ENCODE measurements at regions not wholly inside any gene's neighbourhood (a gene's known extent, or its start where the extent isn't known, plus 50 kb on each side); places are given as distances from the start of the nearest gene placed in this dataset.
A peak's percentile ranks its signal among the peaks of the same experiment; 100 is the strongest.

DNA sequence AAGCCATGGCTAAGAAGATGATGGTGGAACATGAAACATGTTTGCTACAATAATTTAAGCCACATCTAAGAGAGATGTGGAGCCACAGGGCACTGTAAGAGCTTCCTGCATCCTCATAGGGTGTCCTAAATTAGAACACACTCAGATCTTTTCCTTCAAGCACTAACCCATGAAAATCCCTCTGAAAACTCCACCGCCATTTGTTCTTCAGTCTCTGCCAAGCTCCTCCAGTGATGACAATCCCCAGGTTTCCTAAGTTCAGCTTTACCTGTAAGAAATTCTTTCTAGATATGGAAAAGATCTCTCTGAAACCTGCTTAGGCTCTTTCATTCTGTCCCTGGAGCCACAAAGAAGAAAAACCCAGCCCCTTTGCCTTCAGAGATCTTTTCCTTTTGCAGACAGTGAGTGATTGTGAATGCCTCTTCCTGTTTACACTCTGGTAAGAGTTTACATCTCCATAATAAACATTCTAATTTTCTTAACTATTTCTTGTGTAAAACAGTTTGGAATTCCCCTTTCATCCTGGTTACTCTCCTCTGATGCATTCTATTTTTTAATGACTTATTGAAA, 907.2 kb downstream of the VRK1 start:
- no peak for DNase-seq

DNA sequence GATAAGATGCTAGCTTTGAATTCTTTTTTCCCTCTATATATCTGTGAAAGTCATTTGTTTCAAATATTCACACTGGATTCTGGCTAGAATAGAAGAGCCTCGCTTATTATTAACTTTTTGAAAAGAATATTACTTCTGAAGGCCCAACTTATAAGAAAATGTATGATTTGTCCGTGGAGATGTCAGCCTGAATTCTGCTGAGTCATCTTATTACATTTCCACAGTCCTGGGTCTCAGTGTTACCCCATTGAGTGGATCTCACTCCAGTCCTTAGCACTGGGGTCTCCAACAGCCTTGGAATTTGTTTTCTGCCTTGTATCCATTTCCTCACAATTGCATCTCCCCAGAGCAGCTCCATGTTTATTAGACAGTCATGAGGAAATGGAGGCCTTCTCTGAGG, 907.9 kb downstream of the VRK1 start:
- no peak for DNase-seq

DNA sequence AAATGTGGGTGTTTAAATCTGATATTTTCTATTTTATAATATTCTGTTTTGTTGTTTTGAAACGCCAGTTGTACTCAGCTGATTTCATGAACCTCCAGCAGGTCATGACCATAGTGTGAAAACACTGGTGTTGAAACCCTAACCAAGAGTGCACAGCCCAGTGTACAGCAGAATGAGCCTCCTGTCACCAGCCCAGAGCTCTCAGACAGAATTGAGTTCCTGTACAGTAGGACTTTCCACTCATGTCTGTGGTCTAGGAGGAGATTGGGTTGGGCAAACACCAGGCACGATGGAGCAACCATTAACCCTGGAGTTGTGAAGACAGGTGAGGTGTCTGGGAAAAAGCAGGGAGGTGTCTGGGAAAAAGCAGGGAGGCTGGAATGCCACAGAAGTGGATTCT, 908.8 kb downstream of the VRK1 start:
- DNase-seq: no peak

DNA sequence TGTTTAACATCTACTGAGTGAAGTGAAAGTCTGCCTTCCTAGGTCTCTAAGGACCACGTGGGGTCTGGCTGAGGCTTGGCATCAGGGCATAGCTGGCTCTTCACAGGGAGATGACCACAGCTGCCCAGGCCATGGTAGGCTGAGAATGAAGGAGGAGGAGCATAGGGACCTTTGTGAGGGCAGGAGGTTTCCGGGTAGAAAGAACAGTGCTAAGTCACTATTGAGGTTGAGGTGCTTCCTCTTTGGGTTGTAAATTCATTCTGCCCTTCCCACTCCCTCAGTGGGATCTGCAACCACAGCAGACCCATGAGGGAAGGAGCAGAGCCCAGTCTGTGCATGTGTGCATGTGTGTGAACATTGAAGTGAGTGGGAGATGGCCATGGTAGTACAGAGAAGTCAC, 909.6 kb downstream of the VRK1 start:
- no peak for DNase-seq

DNA sequence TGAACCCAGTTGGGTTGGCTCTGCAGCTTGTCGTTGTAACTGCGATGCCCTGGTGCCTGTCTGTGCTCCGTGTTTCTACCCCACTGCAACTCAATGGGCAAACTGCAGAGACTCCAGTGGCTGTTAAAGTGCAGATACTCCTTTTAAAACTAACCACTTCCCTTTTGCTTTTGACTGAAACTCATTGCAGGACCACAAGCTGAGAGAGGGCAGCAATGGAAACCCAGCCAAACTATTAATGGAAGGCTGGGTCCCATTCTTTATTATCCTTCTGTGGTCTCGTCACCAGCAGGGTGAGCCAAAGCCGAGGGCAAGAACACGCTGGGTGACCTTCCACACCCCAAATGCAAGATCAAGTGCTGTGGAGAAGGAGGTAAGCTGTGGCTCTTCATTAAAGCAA, 910.4 kb downstream of the VRK1 start:
- no peak for DNase-seq

DNA sequence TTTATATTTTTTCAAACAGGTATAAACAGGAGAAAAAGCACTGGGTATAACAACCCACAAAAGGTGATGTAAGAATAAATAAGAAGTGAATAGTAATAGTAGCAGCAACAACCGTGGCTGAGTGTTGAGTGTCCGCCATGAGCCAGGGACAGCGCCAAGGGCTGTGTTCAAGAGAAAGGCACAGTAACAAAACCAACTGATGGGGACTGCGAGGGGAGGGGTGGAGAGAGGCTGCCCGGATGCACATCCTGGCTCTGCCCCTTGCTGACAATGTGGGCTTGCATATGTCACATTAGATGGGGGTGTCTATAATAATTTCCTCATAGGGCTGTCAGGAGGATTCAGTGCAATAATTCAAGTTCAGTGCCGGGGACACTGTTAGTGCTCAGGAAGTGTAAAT, 912.4 kb downstream of the VRK1 start:
- no peak for DNase-seq

DNA sequence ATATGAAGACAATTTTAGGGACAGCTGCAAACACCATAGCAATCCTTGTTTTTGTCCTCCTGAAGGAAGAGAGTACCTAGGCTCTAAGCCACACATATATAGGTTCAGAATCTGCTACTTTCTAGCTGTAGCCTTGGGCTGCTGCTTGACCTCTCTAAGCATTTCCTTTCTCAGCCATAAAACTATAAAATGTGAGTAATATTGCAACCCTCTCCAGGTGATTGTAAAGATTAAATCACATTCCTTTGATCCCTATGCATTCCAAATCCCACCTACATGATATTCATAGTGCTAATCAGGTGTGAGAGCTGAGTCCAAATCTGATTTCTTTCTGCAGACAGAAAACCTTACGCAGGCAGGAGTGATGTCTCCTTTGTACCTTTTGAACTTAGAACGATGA, 913.5 kb downstream of the VRK1 start:
- DNase-seq: no peak

DNA sequence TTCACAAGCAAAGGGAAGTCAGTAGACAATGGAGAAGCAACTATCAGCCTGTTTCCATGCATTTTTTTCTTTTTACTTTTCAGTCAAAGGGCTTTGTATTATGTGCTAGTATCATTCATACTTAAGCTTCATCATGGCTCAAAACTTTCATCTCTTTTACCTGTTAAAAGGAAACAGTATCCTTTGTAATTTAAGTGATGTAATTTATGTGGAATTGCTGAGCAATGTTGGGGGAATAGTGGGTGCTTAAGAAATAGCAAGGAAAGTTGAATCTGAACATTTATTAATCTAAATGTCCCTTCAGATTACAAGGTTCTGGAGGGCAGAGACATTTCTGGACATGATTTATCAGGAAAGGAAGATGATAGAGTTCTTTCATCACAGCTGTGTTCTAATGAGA, 915.3 kb downstream of the VRK1 start:
- no peak for DNase-seq

DNA sequence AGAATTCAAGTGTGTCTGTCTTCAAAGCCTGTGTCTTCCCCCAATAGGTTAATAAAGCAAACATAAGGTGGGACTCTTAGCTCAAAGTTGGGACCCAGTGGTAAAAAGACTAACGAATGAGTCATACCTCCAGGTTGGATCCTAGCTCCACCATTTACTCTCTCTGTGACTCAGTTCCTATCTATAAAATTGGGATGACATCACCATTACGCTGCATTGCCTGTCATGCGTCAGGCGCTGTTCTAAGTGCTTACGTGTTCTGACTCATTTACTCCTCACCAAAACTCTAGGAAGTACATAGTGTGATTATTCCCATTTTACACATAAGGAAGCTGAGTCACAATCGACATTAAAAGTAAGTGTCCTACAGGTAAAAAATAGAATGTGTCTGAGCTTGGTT, 915.8 kb downstream of the VRK1 start:
- DNase-seq: peak; percentile 25

DNA sequence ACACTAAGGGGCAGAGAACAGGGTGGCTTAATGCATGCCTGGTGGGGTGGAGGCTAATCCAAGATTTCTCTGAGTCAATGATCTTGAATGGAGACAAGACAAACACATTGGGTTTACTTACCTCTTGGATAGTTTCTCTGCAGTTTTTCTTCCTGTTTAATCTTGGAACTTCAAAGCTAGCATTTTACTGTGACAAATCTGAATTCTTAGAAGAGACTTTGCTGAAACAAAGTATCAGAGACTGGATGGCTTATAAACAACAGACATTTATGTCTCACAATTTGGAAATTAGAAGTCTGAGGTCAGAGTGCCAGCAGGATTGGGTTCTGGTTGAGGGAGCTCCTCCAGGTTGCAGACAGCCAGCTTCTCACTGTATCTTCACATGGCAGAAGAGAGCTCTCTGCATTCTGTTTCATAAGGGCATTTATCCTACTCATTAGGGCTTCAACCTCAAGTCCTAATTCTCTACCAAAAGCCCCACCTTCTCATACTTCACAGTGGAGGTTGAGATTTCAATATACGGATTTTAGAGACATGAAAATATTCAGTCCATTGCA, 921.8 kb downstream of the VRK1 start:
- no peak for DNase-seq

DNA sequence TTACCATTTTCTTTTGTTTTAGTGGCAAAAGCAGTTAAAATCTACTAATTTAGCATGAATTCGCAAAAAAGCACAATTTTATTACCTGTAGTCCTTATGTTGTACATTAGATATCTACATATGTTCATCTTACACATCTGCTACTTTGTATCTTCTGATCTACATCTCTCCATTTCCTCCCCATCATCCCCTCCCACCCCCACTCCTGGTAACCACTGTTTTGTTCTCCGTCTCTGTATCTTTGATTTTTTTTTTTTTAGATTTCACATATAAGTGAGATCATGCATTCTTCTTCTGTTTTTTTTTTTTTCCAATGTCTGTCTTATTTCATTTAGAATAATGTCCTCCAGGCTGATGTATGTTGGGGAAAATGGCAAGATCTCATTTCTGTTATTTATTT, 922.7 kb downstream of the VRK1 start:
- peak; percentile 33 for DNase-seq

DNA sequence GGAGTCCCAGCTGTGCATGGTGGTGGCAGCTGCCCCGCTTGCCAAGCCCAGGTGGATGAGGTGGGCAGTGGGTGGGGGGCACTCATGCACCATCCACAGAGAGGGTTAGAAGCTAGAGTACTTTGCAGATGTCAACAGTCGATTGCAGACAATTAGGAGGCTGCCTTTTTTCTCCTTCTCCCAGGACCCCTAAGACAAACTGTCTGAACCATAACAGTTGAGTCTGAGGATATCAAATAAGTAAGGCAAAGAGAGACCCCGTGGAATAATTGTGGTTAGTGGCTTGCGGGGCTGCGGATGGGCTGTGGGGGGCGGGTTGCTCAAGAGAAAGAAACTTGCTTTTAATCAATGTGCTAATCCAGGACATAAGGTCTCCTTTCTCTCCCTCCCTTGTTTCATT, 926.2 kb downstream of the VRK1 start:
- no peak for DNase-seq

DNA sequence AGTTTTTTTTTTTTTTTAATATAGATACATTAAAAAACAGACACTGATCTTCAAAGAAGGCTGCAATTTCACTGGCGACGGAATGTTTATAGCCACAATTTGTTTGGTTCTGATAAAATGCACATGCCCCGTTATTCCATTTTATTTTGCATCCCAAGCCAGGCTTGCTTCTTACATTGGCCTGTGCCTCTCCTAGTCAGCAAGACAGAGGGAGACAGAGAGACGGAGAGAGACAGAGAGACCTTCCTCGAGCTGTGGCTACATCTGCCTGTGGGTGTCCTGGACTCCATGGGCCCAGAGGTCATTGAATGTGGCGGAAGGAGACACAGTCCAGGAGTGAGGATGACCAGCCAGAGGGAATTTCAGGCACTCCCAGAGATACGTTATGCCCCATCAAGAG, 926.6 kb downstream of the VRK1 start:
- DNase-seq: no peak

DNA sequence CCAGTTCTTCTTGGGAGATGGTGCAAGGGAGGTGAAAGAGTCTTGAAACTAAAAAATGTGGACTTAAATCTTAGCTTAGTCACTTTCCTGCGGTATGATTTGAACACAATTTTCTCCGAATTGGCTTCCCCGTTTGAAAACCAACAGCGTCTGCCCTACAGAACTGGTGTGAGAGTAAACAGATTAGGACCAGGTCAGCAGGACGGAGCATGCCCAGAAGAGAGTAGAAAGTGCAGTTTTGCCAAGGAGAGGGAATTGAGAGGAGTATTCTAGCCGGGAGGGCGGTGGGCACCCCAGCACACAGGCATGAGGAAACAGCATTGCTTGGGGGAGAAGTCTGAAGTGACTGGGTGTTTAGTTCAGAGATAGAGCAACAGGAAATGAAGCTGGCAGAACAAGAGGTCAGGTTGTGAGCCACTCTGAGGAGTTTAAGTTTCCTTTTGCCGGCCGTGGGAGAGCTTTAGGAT, 927.1 kb downstream of the VRK1 start:
- DNase-seq: peak; percentile 38

DNA sequence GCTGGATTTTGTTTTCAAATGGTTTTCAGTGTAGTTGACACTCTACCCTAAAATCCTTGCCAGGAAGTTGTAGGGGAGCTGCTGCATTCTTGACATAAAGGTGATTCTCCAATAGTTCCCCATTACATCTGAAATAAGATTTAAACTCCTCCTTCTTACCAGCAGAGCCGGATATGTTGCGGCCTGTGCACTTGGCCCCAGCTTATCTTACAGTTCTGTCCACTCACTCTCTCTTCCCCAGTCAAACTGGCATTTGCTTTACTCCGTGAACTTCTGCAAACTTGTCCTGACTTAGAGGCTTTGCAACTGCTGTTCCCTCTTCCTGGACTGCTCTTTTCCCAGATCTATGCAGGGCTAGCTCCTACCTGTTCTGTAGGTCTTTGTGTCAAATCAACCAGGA, 929.5 kb downstream of the VRK1 start:
- no peak for DNase-seq

DNA sequence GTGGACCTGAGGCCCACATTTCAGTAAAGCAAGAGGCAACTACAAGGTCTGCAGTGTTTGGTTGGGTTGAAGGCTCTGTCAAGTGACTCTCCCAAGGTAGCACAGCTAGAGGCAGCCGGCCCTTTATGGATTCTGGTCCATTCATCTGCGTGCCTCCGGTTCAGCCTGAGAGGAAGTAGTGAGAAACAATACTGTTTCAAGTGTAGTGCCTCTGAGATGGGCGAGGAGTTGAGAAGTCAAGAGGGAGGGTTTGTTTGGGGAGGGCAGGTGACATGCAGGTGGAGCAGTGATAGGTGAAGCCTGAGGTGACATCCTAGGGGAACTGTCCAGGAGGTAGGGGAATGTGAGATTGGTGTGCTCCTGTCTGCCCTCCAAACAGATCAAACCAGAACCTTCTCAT, 933.5 kb downstream of the VRK1 start:
- no peak for DNase-seq

DNA sequence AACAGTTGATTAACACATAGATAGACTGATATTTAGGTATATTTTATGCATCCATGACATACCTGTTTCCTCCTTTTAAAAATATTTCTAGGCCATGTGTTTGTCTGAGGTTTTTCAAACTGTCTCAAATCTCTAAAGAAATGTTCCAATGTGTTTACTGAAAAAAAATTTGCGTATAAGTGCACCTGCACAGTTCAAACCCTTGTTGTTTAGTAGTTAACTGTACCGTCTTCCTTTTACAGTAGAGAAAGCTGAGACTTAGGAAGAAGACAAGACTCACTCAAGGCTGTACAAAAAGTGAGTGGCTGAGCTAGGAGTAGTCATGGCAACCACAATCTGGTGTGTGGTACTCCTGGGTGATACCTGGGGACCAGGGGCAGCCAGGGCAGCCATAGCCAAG, 934.6 kb downstream of the VRK1 start:
- no peak for DNase-seq

DNA sequence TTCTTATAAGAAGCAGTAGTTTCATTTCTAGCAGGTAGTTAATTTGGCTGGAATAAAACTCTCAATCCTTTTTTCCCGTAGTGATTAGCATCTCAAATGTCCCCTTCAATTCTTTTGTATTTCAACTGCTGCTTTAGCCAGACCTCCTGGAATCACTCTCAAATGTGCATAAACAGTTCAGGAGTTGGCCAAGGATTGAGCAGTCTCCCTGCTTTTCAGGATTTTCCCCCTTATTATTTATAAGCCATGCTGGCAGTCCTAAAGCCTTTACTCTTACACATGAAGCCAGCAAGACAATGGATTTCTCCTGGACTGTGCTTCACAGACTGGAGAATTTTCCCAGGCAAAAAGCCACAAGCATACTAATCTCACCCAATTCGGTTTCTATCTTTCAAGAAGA, 950.1 kb downstream of the VRK1 start:
- DNase-seq: no peak

DNA sequence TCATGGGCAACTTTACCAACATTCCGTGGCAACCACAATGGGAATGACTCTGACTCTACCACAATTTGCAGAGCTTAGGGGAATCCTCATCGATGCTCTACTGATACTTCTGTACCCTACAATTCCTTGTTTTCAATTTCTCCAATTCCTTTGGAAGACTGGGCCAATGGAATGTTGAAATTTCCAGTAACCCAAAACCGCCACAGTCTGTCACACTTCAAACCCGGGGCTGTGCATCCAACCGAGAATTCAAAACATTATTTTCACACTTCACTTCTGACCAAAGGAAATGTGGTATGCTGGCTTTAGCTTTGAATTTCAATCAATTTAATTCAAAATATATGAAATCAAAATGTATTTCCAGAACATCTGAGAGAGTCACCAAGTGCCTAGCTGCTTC, 951.4 kb downstream of the VRK1 start:
- DNase-seq: no peak

DNA sequence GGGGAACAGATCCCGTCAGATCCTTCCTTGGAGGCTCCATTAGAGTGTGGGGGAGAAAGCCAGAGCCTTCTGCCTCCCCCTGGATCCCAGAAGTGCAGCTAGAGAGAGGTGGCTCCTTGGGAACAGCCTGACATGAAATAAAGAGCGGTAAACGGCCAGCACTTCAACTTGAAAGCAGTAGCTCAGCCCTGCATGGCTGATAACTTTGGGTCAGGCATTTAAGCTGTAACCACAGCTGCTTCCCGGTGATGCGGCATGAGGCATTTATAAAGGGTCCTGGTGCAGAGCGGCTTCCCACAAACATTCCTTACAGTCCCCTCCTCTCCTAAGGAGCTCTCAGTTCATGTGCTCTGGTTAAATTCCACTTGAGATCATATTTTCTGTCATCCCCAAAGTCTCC, 960.3 kb downstream of the VRK1 start:
- no peak for DNase-seq

DNA sequence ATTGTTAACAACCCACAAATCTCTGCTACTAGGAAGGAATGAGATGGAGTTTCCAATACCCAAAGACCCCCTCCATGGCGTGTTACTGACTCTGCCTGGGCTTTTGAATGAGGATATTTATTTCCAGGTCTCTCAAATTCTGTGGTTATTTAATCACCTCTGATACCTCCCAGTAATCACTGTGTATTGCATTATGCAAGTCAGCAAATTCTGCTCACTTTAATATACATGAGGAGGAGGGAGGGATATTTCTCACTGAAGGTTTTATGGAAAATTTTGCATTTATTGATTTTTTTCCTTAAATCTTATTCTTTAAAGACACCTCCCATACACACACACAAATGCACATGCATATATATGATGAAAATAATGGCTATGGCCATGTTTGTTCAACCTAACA, 962.9 kb downstream of the VRK1 start:
- no peak for DNase-seq

DNA sequence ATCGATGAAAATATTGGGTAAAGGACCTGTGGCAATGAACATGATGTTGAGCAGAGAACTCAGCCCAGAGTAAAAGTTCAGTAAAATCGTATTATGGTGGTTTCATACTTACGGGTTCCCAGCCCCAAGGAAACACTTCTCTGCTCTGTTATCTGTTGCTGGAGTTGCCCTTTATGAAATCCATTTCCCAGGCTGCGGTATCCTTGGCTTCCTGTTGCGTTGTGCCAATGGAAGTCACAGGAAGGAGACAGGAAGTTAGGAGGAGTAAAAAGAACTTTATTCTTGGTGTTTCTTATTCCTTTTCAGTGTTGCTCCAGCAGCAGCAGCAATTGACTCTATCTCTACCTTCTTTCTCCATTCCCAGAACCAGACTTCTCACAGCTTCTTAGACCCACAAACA, 965.2 kb downstream of the VRK1 start:
- DNase-seq: no peak

DNA sequence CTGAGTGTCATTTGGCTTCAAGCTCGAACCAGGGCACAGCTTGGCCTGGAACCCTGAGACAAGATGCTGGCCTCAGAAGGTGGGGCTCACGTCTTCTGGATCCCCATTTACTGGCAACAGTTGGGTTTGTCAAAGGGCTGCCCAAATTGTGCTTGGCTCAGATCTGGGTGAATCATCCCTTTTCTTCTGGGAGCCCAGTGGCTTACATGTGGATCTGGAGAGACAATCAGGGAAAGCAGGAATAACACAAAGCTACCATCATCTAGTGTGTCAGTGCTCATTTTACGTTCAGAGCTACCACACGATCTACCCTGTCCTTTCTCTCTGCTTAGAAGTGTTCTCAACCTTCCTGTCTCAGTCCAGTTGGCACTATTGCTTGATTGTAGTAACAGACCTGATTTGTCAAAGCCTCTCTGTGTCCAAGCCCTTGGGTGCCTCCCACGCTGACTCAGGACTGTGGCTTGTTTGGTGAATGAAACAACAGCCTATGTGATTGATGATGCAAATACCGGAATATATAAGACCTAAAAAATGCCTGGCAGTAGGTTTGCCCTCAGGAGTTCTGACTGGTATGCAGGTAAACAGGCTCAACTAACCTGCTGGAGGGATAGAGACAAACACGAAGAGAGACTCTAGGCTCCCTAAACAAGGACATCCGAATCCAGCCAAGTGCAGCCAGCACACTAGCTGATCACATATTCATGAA, 974.3 kb downstream of the VRK1 start:
- DNase-seq: no peak

DNA sequence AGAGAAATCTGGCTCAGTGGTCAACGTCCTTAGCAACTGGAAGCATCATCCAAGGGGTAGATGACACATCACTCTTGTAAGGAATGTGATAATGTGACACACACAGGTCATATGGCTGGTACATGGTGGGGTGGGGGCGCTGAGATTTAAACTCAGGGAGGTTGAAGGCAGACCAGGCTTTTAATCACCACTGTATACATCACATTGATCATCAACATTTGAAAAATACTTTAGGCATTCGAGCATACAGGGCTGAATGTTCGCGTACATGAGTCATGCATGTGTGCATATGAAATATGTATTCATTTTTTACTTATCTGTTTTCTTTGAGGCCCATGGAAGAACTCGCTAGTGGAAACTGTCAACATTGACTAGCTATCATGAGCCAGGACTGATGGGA, 976.4 kb downstream of the VRK1 start:
- no peak for DNase-seq

Measured in stimulated activated CD4-positive, alpha-beta T cell treated with anti-CD3 and anti-CD28 coated beads, Interleukin-4, amount 100 ng/mL, for 24 hours (primary cell).